GM04503 (cell line): ENCODE measurements at regions not wholly inside any gene's neighbourhood (a gene's known extent, or its start where the extent isn't known, plus 50 kb on each side); places are given as distances from the start of the nearest gene placed in this dataset.

ENCODE experiments used
- DNase-seq: peaks from one replicate; pipeline ENCODE4 v3.0.0-alpha.2; 2012; ENCODE audit warnings: low read depth

GRCh38 chr10:36224431-36224985 is 582.4 kb upstream of the FZD8 start:
- DNase-seq: peak; percentile 20

GRCh38 chr10:36221101-36221500 is 579.0 kb upstream of the FZD8 start:
- DNase-seq: no peak

GRCh38 chr10:36220151-36220550 is 578.1 kb upstream of the FZD8 start:
- DNase-seq: no peak

- DNase-seq: no peak
Measured at GRCh38 chr10:36211856-36212255, 569.8 kb upstream of the FZD8 start.

GRCh38 chr10:36209480-36209879 is 567.4 kb upstream of the FZD8 start:
- no peak for DNase-seq

- no peak for DNase-seq
Measured at GRCh38 chr10:36202881-36203280, 560.8 kb upstream of the FZD8 start.

- no peak for DNase-seq
Measured at GRCh38 chr10:36200577-36200976, 558.5 kb upstream of the FZD8 start.

GRCh38 chr10:36198322-36198721 is 556.2 kb upstream of the FZD8 start:
- no peak for DNase-seq

GRCh38 chr10:36195364-36195763 is 553.3 kb upstream of the FZD8 start:
- no peak for DNase-seq

- DNase-seq: no peak
Measured at GRCh38 chr10:36194276-36194675, 552.2 kb upstream of the FZD8 start.

- no peak for DNase-seq
Measured at GRCh38 chr10:36191009-36191408, 548.9 kb upstream of the FZD8 start.

- no peak for DNase-seq
Measured at GRCh38 chr10:36188461-36188860, 546.4 kb upstream of the FZD8 start.

- no peak for DNase-seq
Measured at GRCh38 chr10:36188080-36188453, 546.0 kb upstream of the FZD8 start.

- no peak for DNase-seq
Measured at GRCh38 chr10:36187380-36188079, 545.4 kb upstream of the FZD8 start.

- DNase-seq: no peak
Measured at GRCh38 chr10:36185097-36185496, 543.0 kb upstream of the FZD8 start.

- DNase-seq: no peak
Measured at GRCh38 chr10:36183726-36184125, 541.6 kb upstream of the FZD8 start.

- no peak for DNase-seq
Measured at GRCh38 chr10:36183056-36183455, 541.0 kb upstream of the FZD8 start.

- no peak for DNase-seq
Measured at GRCh38 chr10:36182606-36183005, 540.5 kb upstream of the FZD8 start.

GRCh38 chr10:36182179-36182566 is 540.1 kb upstream of the FZD8 start:
- DNase-seq: no peak

- peak; percentile 44 for DNase-seq
Measured at GRCh38 chr10:36181426-36182178, 539.5 kb upstream of the FZD8 start.

- DNase-seq: no peak
Measured at GRCh38 chr10:36178616-36179015, 536.5 kb upstream of the FZD8 start.

- no peak for DNase-seq
Measured at GRCh38 chr10:36177071-36177470, 535.0 kb upstream of the FZD8 start.

- DNase-seq: no peak
Measured at GRCh38 chr10:36175954-36176353, 533.9 kb upstream of the FZD8 start.

- DNase-seq: no peak
Measured at GRCh38 chr10:36173364-36173763, 531.3 kb upstream of the FZD8 start.
